Cerebellar cortex (tissue), 1 donor: ENCODE measurements at regions not wholly inside any gene's neighbourhood (a gene's known extent, or its start where the extent isn't known, plus 50 kb on each side); places are given as distances from the start of the nearest gene placed in this dataset.
"Not testable (repeated sequence)": the region's sequence is repeated elsewhere in the genome, so short reads cannot be mapped to it uniquely, and the experiment has no call there.

ENCODE experiments used
- DNase-seq: peaks from one replicate; pipeline ENCODE4 v3.0.0-alpha.2; 2015; ENCODE audit warnings: low spot score

DNA sequence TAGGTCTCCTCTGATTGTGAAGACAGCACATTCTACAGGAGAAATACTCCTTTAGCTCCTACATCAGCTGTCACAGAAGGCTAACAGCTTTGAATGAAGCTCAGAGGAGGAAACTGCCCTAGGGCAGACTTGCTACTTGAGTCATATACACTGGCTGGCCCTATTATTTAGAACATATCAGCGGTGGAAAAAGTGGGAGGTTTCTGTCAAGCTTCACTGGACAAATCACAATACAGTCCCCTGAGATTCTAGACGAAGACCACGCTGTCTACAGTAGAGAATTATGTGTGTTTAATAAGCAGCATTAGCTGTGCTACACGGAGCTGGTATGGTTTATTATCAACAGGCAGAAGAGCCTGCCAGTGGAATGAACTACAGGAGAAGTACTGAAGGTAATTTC is 230.9 kb upstream of the FSIP2 start:
- DNase-seq: no peak

DNA sequence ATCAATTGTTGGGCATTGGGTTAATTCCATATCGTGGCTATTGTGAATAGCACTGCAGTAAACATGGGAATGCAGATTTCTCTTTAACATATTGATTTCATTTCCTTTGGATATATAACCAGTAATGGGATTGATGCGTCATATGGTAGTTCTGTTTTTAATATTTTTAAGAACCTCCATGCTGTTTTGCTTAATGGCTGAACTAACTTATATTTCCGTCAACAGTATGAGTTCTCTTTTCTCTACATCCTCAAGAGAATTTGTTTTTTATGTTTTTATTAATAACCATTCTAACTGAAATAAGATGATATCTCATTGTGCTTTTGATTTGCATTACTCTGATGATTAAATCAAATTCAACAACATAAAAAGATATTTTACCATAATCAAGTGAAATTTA is 228.5 kb upstream of the FSIP2 start:
- DNase-seq: no peak

DNA sequence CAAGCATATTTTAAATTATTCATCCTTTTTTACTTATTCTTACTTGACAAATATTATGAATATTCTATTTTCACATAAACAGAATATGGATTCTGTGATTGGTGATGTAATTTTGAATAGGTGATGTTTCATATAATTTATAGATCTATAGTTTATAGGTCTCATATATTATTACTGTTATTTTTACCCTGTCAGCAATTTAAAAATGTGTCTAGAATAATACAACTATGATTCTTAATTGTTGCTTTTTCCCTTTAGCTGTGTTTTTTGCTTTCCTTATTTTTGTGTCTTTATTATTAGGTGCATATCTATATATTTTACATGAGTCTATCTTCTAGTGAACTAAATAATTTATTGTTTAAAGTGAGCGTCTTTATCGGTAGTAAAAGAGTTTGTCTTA is 226.7 kb upstream of the FSIP2 start:
- DNase-seq: no peak

DNA sequence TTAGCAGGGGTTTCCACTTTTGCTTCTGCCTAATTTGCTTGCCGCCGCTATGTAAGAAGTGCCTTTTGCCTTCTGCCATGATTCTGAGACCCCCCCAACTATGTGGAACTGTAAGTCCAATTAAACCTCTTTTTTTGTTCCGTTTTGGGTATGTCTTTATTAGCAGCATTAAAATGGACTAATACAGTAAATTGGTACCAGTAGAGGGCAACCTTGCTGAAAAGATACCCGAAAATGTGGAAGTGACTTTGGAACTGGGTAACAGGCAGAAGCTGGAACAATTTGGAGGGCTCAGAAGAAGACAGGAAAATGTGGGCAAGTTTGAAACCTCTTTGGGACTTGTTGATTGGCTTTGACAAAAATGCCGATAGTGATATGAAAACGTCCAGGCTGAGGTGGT is 216.1 kb upstream of the FSIP2 start:
- DNase-seq: no peak

DNA sequence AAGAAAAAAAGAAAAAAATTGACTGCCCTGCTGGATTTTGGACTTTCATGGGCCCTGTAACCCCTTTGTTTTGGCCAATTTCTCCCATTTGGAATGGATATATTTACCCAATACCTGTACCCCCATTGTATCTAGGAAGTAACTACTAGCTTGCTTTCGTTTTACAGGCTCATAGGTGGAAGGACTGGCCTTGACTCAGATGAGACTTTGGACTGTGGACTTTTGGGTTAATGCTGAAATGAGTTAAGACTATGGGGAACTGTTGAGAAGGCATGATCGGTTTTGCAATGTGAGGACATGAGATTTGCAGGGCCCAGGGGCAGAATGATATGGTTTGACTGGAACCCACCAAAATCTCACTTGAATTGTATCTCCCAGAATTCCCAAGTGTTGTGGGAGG is 214.4 kb upstream of the FSIP2 start:
- DNase-seq: not testable (repeated sequence)

DNA sequence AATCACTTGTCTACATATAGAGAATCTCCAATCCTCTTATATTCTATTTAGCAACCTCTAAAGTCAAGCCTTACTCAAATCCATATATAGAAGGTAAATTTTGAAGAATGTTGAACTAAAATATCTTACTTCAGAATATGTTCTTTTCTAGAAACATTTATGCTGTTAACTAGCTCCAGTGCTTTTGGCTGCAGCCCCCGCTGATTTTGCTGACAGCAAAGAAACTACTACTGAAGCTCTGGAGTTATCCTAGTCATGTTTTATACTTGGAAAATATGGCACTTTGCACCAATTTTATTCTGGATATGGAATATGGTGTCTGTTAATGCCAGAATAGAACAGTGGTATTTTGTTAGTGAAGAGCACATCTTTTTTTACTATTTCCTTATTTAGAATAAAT is 212.4 kb upstream of the FSIP2 start:
- DNase-seq: no peak

DNA sequence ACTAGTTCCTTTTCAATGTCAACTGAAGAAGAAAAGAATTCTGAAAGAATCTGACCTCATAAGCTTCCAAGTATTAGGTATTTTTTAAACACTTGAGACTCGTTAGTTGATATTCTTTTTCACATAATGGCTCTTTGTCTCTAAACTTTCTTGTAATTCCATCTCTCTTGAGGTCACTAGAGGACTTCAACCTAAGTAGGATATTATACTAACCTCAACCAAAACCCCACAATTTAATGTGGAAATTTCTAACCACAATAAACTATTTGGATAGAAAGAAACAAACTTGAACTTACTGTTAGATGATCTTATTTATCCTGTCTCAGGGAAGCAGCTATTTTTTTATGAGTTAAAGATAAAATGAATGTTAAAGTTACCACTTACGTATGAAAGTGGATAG is 206.9 kb upstream of the FSIP2 start:
- DNase-seq: no peak

DNA sequence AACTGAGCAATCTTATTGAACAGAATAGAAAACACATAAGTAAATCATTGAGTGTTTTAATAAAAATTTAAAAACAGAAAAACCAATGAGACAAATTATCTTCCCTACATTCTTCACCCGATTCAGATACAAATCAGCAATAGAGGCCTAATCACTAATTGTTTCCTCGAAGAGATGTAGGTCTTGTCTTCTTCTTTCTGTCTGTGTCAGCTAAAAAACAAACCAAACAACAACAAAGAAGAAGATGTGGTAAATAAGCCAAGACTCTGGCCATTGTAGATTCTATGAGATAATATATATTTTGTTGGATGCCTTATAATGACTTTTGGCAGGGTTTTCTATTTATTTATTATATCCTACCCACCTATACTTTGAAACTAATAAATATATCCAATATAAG is 200.9 kb upstream of the FSIP2 start:
- no peak for DNase-seq

DNA sequence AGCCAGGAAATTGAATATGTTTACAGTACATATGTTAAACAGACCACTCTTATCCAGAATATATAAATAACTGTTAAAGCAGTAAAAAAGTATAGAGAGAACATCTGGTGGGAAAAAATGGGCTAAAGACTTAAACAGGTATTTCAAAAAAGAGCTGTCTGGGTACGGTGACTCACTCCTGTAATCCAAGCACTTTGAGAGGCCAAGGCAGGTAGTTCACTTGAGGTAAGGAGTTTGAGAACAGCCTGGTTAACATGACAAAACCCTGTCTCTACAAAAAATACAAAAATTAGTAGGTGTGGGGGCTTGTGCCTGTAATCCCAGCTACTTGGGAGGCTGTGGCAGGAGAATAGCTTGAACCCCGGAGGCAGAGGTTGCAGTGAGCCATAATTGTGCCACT is 171.4 kb upstream of the FSIP2 start:
- no peak for DNase-seq

DNA sequence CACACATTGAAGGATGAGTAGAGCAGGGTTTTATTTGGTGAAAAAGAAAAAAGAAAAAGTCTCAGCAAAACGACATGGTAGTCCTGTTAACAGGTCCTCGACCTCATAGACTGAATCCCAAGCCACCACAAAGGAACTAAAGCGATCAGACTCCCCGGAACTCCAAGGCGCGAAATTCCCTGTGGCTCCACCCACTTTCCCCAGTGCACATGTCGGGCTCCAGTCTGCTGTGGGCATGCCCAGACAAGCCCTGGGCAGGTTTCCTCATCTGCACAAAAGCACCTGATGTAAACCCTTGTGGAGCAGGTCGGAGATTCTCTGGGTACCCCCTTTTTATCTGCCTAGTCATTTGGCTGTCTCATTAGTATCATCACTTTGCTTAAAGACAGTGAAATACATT is 170.7 kb upstream of the FSIP2 start:
- no peak for DNase-seq

DNA sequence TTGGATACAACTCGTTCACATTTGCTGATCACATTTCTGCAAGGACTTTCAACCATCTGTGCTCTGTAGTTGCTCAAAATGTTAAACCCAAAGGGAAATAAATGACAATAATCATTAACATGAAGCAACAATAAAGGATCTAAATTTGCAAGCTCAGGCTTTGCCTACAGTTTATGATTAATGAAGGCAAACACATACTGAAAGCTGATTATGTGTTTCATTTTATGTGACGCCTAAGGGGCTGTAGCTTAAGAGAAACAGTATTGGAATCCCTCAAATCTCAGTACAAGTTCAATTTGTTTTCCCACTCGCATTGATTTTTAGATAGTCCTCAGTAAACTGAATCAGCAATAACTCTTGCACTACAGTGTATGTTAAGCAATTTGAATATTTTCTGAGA is 160.3 kb upstream of the FSIP2 start:
- no peak for DNase-seq

DNA sequence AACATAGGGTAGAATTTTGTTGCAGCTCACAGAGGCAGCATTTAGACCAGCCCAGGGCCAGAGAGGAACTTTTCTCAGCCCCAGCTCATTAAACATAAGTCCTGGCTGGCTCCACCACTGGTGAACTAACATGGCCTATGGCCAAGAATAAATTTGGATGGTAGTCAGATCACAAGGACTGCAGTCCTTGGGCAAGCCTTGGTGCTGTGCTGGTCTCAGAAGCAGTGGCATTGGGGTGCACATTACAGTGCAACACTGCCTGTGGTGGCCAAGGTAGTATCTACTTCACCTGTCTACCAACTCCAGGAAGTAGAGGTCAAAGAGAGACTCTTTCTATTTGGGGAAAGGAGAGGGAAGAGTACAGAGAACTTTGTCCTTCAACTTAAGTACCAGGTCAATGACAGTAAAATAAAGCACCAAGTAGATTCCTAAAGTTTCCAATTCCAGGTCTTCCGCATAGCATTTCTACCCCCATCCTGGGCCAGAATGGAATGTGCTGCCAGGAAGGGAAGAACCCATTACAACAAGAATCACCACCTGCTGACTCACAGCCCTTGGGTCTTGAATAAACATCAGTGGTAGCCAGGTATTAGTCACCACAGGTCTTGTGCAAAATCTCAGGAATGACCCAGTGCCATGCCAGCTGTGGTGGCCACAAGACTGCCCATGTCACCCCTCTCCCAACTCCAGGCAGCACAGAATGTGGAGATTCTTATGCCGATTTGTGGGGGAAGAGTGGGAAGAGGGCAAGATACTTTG is 155.4 kb upstream of the FSIP2 start:
- no peak for DNase-seq

DNA sequence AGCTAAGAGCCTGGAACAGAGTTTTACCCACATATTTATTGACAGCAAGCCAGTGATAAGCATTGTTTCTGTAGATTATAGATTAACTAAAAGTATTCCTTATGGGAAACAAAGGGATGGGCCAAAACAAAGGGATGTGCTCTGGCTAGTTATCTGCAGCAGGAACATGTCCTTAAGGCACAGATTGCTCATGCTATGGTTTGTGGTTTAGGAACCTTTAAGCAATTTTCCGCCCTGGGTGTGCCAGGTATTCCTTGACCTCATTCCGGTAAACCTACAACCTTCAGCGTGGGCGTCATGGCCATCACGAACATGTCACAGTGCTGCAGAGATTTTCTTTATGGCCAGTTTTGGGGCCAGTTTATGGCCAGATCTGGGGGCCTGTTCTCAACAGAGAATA is 153.4 kb upstream of the FSIP2 start:
- not testable (repeated sequence) for DNase-seq

DNA sequence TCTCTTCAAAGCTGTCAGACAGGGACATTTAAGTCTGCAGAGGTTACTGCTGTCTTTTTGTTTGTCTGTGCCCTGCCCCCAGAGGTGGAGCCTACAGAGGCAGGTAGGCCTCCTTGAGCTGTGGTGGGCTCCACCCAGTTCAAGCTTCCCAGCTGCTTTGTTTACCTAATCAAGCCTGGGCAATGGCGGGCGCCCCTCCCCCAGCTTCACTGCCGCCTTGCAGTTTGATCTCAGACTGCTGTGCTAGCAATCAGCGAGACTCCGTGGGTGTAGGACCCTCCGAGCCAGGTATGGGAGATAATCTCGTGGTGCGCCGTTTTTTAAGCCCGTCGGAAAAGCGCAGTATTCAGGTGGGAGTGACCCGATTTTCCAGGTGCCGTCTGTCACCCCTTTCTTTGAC is 147.3 kb upstream of the FSIP2 start:
- DNase-seq: not testable (repeated sequence)

DNA sequence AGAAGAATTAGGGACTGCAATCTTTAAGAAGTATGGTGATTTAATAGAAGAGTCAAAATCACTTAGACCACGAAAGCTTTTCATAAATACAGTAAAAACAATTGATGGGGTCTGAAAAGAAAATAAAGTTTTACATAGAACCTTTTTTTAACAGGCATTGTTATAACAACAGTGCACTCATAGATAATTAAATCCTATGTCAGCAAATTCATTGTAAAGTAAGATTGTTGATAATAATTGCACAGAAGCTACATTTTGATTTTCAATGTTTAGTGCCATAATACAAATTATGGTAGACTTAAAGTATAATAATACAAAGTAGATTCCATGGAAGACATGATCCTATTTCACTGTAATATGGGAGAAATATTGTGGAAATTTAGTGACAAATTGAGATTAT is 130.7 kb upstream of the FSIP2 start:
- no peak for DNase-seq

DNA sequence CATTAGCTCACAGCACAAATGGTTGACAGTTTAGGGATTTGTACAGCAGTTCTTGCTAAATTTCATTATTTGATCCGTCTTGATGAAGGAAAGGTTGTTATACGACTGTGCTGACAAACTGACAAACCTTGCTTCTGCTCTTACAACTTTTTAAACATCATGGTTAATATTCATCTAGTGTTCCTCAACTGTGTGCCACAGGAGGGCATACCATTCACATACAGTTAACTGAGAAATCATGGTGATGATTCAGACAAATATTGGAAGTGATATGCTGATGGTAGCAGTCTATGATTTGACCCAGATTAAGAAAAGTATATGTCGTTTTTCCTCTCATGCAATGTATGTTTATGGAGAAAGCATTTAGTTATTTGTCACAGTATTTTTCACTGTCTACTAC is 129.8 kb upstream of the FSIP2 start:
- peak; percentile 6 for DNase-seq

DNA sequence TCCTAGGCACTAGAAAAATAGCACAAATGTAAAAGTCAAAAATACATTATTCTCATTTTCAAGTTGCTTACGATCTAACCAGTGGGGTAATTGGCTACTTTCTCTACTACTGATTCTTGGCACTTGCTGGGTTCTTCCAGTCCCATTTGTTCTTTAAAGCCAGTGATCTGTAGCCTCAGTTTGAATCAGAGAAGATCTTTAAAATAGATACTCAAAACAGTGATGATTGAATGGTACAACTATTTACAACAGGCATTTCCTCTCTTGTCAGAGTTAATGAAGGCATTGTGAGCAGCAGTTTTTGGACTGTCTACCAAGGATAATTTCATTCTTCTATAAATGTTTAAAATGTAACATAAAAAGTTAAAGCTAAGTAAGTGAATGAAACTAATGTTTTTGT is 128.3 kb upstream of the FSIP2 start:
- DNase-seq: no peak

DNA sequence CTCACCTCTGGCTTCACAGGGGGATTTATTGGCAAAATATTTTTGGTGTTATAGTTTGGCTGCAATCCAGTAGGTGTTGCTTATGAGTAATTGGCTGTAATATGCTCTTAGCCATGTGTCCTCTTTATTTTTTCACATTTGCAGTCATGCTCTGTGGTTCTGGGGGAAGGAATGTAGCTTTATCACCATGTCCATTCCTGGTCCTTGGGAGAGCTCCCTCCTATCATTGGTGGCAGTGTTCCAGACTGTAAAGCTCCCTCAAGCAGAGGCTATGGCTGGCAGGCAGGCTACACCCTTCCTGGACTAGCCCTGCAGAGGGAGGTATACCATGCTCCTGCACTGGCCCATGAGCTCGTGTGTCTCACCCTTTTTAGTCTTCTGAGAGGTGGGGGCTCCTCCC is 120.0 kb upstream of the FSIP2 start:
- DNase-seq: no peak

DNA sequence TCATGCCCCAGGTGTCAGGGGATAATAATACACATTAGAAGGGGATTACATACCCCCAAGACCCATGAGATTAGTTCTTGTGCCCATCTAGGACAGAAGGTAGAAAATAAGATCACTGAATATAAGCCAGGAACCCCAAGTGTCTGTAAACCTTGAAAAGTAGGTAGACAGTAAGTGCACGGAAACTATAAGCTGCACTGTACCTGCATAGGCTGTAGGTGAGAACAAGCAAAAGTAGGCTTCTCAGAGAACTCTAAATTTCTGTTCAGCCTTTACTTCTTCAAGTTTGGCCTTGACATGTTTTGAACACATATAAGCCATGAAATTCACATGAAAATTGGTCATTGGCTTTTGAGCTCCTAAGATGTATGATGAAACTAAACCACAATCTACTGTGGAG is 113.0 kb upstream of the FSIP2 start:
- DNase-seq: no peak

DNA sequence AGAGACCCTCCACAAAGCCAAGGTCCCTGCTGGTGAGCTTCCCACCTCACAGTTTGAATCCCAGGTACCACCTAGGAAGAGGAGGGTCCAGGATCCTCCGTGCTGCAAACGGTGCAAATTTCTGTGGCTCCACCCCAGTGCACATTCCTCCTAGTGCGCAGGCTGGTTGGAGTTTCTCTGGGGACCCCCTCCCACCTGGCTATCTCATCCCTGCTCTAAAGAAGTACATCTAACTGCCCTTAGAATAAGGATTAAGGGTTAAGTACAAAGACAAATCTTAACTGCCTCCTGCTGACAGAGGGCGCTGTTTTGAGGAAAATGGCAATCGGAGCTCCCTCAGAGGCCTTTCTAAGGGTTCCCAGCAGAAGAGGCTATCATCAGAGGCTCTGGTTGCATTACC is 109.6 kb upstream of the FSIP2 start:
- peak; percentile 29 for DNase-seq

DNA sequence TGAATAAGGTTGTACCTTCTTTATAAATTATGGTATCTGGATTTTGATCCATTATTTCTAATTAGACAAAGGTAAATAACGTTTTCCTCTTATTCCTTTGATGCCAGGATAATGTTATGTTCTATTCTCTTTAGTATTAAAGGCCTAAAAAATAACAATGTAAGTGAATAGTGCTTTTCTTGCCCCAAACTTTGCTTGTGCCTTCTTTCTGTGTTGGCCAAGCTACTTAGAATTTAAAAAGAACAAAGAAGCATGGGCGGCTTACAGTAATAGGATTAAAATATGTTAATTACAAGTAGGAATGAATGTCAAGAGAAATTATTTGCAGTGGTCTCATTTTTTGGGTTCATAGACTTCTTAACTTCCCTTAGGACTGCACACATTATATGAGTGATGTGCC is 105.0 kb upstream of the FSIP2 start:
- DNase-seq: no peak

DNA sequence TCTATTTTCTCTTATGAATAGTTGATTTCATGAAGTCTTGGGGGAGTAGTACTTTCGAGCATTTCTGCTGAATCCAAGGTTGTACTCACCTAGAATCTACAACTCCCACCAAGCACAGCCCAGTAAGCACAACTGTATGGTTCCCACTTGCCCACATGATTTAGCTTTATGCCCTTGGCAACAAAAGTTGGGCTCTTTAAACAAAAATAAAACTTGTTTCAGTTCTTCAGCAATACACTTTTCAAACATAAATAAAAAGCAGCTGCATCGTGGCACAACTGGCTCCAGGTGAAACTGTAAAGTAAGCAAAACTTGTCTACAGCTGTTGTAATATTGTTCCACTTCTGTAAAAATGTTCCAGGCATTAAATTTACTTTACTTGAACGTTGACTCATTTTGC is 99.8 kb upstream of the FSIP2 start:
- no peak for DNase-seq

DNA sequence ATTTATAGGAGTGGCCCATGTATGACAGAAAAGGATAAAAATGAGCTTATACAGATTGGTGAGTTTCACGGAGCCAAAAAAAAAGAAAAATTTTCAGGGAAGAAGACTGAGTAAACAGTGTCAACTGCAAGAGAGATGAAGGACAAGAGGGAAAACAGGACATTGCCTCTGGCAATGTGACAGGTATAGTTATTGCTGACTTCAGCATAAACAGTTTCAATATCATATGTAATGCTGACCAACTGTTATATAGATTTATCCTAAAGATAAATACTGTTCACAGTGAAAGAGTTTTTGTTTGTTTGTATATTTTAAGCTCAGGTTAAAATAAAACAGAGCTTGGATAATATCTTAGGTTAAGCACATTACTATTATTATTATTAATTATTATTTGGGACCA is 98.0 kb upstream of the FSIP2 start:
- no peak for DNase-seq

DNA sequence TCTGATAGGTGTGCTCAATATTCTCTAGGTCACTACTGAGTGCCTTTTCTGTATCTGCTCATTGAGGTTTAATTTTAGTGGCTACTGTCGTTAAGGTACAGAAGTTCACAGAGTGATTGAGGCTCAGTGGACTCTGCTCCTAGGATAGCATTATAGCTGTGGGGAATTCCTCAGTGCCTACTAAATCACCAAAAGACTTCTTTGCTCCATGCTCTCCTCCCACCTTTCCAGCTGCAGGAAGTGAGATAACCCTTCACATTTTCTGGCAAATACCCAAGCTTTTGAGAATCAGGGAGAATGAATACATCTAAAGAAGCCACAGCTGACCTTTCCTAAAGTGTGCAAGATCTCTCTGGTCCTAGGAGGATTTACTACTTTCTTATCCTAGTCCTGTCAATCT is 95.2 kb upstream of the FSIP2 start:
- no peak for DNase-seq

DNA sequence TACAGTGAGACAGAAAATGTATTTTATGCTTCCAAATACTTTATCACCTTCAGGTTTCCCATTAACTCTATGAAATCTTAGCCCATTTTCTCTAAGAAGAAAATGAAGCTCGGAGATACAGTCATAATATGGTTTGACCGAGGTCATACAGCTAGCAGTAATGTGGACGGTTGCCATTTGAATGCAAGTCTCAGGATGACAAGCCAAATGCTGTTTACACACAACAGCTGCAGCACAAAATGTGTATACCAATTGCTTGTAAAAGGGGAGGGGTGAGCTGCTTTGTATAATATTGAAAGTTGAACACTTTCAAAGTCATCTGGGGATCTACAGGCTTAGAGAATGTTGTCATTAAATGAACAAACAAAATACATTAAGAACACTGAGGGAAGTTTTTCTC is 93.8 kb upstream of the FSIP2 start:
- no peak for DNase-seq
